Mesendoderm (in vitro differentiated cells): ENCODE measurements at regions not wholly inside any gene's neighbourhood (a gene's known extent, or its start where the extent isn't known, plus 50 kb on each side); places are given as distances from the start of the nearest gene placed in this dataset.

Experiments used
- DNase-seq: peaks from one replicate; pipeline ENCODE4 v3.0.0; 2013
- H2AK5ac ChIP-seq: 2 replicates; pipeline ENCODE4 v1.6.1; 2013; ENCODE audit warnings: low read length, inconsistent platforms
- H2BK120ac ChIP-seq: 2 replicates; pipeline ENCODE4 v1.6.1; 2013; ENCODE audit warnings: low read depth, mild to moderate bottlenecking, low read length, moderate library complexity, mixed read lengths
- H2BK15ac ChIP-seq: replicated peaks from 2 replicates; pipeline ENCODE4 v1.6.1; 2013; ENCODE audit warnings: low read depth, mild to moderate bottlenecking, moderate library complexity
- H2BK5ac ChIP-seq: 2 replicates; pipeline ENCODE4 v1.6.1; 2013; ENCODE audit warnings: low read length, inconsistent platforms
- H3K18ac ChIP-seq: 2 replicates; pipeline ENCODE4 v1.6.1; 2013; ENCODE audit warnings: mild to moderate bottlenecking, low read length, mixed read lengths
- H3K23ac ChIP-seq: one replicate; pipeline ENCODE4 v1.6.1; 2013; ENCODE audit warnings: low read length
- H3K27ac ChIP-seq: 2 replicates; pipeline ENCODE4 v1.5.1; 2013; ENCODE audit warnings: low read depth, mild to moderate bottlenecking, inconsistent platforms, low read length, moderate library complexity
- H3K27me3 ChIP-seq: 2 replicates; pipeline ENCODE4 v1.6.1; 2013; ENCODE audit warnings: low read length, control low read depth, mild to moderate bottlenecking, inconsistent platforms; ENCODE audit not compliant: insufficient read depth, poor library complexity
- H3K36me3 ChIP-seq: 2 replicates; pipeline ENCODE4 v1.6.1; 2013; ENCODE audit warnings: low read length, inconsistent platforms; ENCODE audit not compliant: control insufficient read depth, insufficient read depth
- H3K4ac ChIP-seq: one replicate; pipeline ENCODE4 v1.6.1; 2013; ENCODE audit warnings: low read depth, mild to moderate bottlenecking, low read length, moderate library complexity
- H3K4me1 ChIP-seq: 2 replicates; pipeline ENCODE4 v1.6.1; 2013; ENCODE audit warnings: low read depth, low read length, inconsistent platforms; ENCODE audit not compliant: control insufficient read depth
- H3K4me2 ChIP-seq: 2 replicates; pipeline ENCODE4 v1.6.1; 2013; ENCODE audit warnings: low read length
- H3K4me3 ChIP-seq: 2 replicates; pipeline ENCODE4 v1.5.1; 2013; ENCODE audit warnings: mild to moderate bottlenecking, low read length
- H3K56ac ChIP-seq: one replicate; pipeline ENCODE4 v1.6.1; 2013; ENCODE audit warnings: low read length
- H3K79me1 ChIP-seq: 2 replicates; pipeline ENCODE4 v1.6.1; 2013; ENCODE audit warnings: low read length, inconsistent platforms
- H3K79me2 ChIP-seq: 2 replicates; pipeline ENCODE4 v1.6.1; 2013; ENCODE audit warnings: mild to moderate bottlenecking, low read length; ENCODE audit not compliant: control insufficient read depth, insufficient read depth
- H3K9ac ChIP-seq: 2 replicates; pipeline ENCODE4 v1.6.1; 2013; ENCODE audit warnings: low read length, inconsistent platforms
- H4K5ac ChIP-seq: one replicate; pipeline ENCODE4 v1.6.1; 2013; ENCODE audit warnings: low read length
- H4K8ac ChIP-seq: one replicate; pipeline ENCODE4 v1.6.1; 2013; ENCODE audit warnings: low read depth, mild to moderate bottlenecking, control low read depth, low read length, moderate library complexity
- WGBS: extraction: QIAGEN DNeasy Blood & Tissue Kit; methylation state at CpG from one replicate; pipeline ENCODE4 v1.1.7; 2013; ENCODE audit warnings: low lambda C conversion rate, missing lambda C conversion rate; ENCODE audit not compliant: insufficient coverage; ENCODE audit errors: extremely low coverage; 5-methylcytosine and 5-hydroxymethylcytosine counted together

DNA sequence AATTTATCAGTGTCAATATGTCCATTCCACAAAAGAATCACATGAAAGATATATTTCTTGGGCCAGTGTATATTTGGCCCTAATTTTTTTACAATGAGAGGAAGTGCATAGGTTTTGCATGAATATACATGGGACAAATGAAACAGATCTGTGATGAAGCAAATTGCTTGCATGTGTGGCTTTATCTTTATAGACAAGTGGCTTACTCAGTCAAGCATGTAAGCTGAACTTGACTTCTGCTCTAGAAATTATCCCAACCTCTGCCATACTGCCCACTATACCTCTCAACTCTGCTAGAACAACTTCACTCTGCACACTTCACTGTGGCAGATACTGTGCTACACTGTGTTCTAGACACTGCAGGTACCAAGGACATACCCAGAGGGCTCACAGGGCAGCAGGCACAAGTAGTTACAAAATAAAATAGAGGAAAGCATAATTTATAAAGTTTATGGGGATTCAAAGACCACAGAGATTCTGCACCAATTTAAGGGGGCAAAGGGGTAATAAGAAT lies 349.2 kb upstream of the HSF2 start:
- DNase-seq = no peak
- Histone ChIP-seq H2BK5ac (no peak overlapping the region), H3K79me1 (no peaks in the 10 kb centered on the region), H3K36me3 (no peaks in the 10 kb centered on the region), H3K79me2 (no peaks in the 10 kb centered on the region), H3K4me1 (no peaks in the 10 kb centered on the region), H3K23ac (no peak overlapping the region), H3K4me3 (no peak overlapping the region), H3K9ac (no peak overlapping the region), H3K4ac (peak overlapping the region; percentile 12), H3K27me3 (no peaks in the 10 kb centered on the region), H3K18ac (no peak overlapping the region), H2AK5ac (no peak overlapping the region), H4K8ac (no peak overlapping the region), H2BK120ac (no peak overlapping the region), H3K4me2 (no peak overlapping the region), H3K27ac (no peak overlapping the region), H4K5ac (no peak overlapping the region), H3K56ac (no peak overlapping the region), H2BK15ac (no peak overlapping the region)

GRCh38 chr6:122052346-122052900 lies 347.0 kb upstream of the HSF2 start:
- DNase-seq = no peak
- Histone ChIP-seq H3K27ac (no peak overlapping the region), H3K56ac (no peak overlapping the region), H4K5ac (no peak overlapping the region), H3K18ac (no peak overlapping the region), H3K4me3 (no peak overlapping the region), H3K79me1 (no peaks in the 10 kb centered on the region), H3K9ac (no peak overlapping the region), H3K4me1 (no peaks in the 10 kb centered on the region), H3K79me2 (no peaks in the 10 kb centered on the region), H2BK15ac (no peak overlapping the region), H2AK5ac (no peak overlapping the region), H3K23ac (no peak overlapping the region), H2BK5ac (no peak overlapping the region), H4K8ac (no peak overlapping the region), H3K27me3 (no peaks in the 10 kb centered on the region), H2BK120ac (no peak overlapping the region), H3K4ac (no peak overlapping the region), H3K4me2 (no peak overlapping the region), H3K36me3 (no peaks in the 10 kb centered on the region)
- no CpG with 5 or more reads among the region's 3 CpGs for WGBS

DNA sequence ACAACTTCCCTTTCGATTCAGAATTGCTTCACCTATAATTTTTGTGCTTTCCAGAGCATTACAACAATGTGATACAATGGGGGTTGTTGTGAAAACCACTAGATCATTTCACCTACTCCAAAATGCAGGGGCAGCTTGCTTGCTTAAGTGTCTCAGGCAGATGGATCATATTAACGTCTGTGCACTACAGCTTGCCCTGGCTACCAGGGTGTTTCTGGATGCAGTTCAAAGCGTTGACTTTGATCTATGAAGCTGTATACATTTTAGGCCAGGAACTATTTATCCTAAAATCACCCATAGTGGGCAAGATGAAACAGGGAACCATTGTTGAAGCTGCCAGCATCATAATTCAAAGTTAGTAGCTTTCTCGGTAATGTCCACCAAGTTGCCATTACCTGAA lies 339.5 kb upstream of the HSF2 start:
- Histone ChIP-seq H2BK15ac (no peak overlapping the region), H3K79me2 (no peaks in the 10 kb centered on the region), H3K27ac (no peak overlapping the region), H3K56ac (no peak overlapping the region), H3K18ac (no peak overlapping the region), H3K79me1 (no peaks in the 10 kb centered on the region), H2BK5ac (no peak overlapping the region), H2AK5ac (no peak overlapping the region), H3K4me2 (no peak overlapping the region), H3K4ac (no peak overlapping the region), H3K27me3 (no peaks in the 10 kb centered on the region), H4K5ac (no peak overlapping the region), H3K36me3 (no peaks in the 10 kb centered on the region), H3K4me3 (no peak overlapping the region), H2BK120ac (no peak overlapping the region), H4K8ac (no peak overlapping the region), H3K9ac (no peak overlapping the region), H3K4me1 (no peaks in the 10 kb centered on the region), H3K23ac (no peak overlapping the region)
- DNase-seq = no peak
- 100% methylated on average over 1 of the region's 4 CpGs for WGBS

GRCh38 chr6:122061855-122062254 lies 337.6 kb upstream of the HSF2 start:
- Histone ChIP-seq H3K9ac (no peak overlapping the region), H4K8ac (no peak overlapping the region), H3K27me3 (no peaks in the 10 kb centered on the region), H2BK5ac (no peak overlapping the region), H3K79me2 (no peaks in the 10 kb centered on the region), H4K5ac (no peak overlapping the region), H3K4me1 (no peaks in the 10 kb centered on the region), H3K4me3 (no peak overlapping the region), H3K56ac (no peak overlapping the region), H3K23ac (no peak overlapping the region), H3K27ac (no peak overlapping the region), H3K79me1 (no peaks in the 10 kb centered on the region), H3K18ac (no peak overlapping the region), H2BK15ac (no peak overlapping the region), H3K36me3 (no peaks in the 10 kb centered on the region), H2BK120ac (no peak overlapping the region), H3K4me2 (no peak overlapping the region), H2AK5ac (no peak overlapping the region), H3K4ac (no peak overlapping the region)
- no CpG with 5 or more reads among the region's 3 CpGs for WGBS
- no peak for DNase-seq

DNA sequence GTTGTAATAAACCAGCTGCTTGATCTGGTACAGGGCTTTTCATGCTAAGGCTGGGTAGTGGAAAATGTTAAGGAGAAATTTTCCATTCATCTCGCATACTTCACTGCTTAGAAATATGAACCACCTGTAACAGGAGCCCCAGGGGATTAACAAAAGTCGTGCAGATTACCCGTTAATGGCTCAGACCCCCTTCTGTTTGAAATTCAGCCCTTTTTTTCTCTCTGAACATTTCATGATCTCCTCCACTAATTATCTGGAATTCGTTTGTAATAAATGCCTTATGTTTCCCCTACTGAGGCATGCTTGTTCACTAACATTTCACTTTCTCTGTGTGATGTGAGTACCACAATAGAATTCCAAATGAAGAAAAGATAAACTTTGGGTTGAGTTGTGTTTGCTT lies 336.4 kb upstream of the HSF2 start:
- Histone ChIP-seq H2BK15ac (no peak overlapping the region), H3K4me1 (no peaks in the 10 kb centered on the region), H2AK5ac (no peak overlapping the region), H3K18ac (no peak overlapping the region), H4K8ac (no peak overlapping the region), H3K79me1 (no peaks in the 10 kb centered on the region), H3K4ac (no peak overlapping the region), H3K79me2 (no peaks in the 10 kb centered on the region), H3K23ac (no peak overlapping the region), H2BK120ac (no peak overlapping the region), H3K4me3 (no peak overlapping the region), H2BK5ac (no peak overlapping the region), H3K4me2 (no peak overlapping the region), H4K5ac (no peak overlapping the region), H3K36me3 (no peaks in the 10 kb centered on the region), H3K56ac (no peak overlapping the region), H3K27ac (no peak overlapping the region), H3K27me3 (no peaks in the 10 kb centered on the region), H3K9ac (no peak overlapping the region)
- WGBS = no CpG with 5 or more reads among the region's 4 CpGs
- no peak for DNase-seq

- no peak overlapping the region for H4K8ac ChIP-seq
- H3K27me3 ChIP-seq = no peaks in the 10 kb centered on the region
- H3K23ac ChIP-seq = no peak overlapping the region
- WGBS = no CpG with 5 or more reads among the region's 5 CpGs
- H3K4me2 ChIP-seq = no peak overlapping the region
- H3K56ac ChIP-seq = no peak overlapping the region
- no peak overlapping the region for H2BK120ac ChIP-seq
- H3K79me1 ChIP-seq = no peaks in the 10 kb centered on the region
- H3K79me2 ChIP-seq = no peaks in the 10 kb centered on the region
- H3K9ac ChIP-seq = no peak overlapping the region
- H3K18ac ChIP-seq = no peak overlapping the region
- H2BK5ac ChIP-seq = no peak overlapping the region
- H3K27ac ChIP-seq = no peak overlapping the region
- no peak overlapping the region for H3K4me3 ChIP-seq
- H3K36me3 ChIP-seq = no peaks in the 10 kb centered on the region
- H2AK5ac ChIP-seq = no peak overlapping the region
- no peak overlapping the region for H4K5ac ChIP-seq
- H2BK15ac ChIP-seq = no peak overlapping the region
- H3K4me1 ChIP-seq = no peaks in the 10 kb centered on the region
- DNase-seq = no peak
- H3K4ac ChIP-seq = no peak overlapping the region
These were observed 335.7 kb upstream of the HSF2 start for GRCh38 chr6:122063761-122064160.
